ENCODE measurements at regions not wholly inside any gene's neighbourhood (a gene's known extent, or its start where the extent isn't known, plus 50 kb on each side); places are given as distances from the start of the nearest gene placed in this dataset.
A peak's percentile ranks its signal among the peaks of the same experiment; 100 is the strongest.

DNA sequence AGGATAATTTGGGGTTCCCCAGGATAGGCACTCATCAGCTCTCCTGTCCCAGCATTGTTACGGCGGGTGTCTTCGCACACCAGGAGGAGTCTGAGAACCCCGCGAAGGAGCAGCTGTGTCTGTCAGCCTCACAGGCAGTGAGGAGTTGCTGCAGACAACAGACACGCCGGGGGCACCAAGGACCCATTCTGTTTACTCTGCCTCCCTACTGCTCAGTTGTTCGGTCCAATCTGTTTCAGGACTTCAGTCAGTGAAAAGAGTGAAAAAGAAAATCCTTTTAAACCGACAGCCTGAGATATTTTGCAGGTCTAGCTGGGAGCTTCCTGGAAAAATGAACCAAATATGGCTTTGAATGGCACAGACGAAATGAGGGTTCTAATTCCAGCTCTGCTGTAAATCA, 288.4 kb downstream of the OMA1 start:
- Histone ChIP-seq H3K36me3 (no peaks in the 10 kb centered on the region), H3K27ac (no peak overlapping the region)
- TF ChIP-seq, protein P1, sequence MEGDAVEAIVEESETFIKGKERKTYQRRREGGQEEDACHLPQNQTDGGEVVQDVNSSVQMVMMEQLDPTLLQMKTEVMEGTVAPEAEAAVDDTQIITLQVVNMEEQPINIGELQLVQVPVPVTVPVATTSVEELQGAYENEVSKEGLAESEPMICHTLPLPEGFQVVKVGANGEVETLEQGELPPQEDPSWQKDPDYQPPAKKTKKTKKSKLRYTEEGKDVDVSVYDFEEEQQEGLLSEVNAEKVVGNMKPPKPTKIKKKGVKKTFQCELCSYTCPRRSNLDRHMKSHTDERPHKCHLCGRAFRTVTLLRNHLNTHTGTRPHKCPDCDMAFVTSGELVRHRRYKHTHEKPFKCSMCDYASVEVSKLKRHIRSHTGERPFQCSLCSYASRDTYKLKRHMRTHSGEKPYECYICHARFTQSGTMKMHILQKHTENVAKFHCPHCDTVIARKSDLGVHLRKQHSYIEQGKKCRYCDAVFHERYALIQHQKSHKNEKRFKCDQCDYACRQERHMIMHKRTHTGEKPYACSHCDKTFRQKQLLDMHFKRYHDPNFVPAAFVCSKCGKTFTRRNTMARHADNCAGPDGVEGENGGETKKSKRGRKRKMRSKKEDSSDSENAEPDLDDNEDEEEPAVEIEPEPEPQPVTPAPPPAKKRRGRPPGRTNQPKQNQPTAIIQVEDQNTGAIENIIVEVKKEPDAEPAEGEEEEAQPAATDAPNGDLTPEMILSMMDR (IDR thresholded peaks at IDR 0.05; ENCODE audit: low read depth, low read length) = no peak

DNA sequence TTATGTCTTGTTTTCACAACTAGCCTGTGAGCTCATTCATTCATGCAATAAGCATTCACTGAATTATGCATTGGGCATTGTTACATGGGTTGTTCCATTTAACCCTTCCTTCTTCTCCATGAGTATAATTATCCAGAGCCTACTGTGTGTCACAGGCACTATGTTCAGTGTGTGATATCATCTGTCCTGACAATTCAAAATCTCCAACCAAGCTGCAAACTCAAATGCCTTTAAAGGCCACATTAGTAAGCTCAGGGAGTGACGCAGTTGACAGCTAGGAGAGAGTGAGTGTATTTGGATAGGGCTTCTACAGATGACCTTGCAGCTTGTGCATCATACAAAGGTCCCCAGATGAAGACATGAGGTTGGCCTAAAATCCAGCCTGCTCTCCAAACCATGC, 289.5 kb downstream of the OMA1 start:
- no peaks in the 10 kb centered on the region for H3K9me3 ChIP-seq (ENCODE audit: severe bottlenecking)
- no peaks in the 10 kb centered on the region for H3K36me3 ChIP-seq
- TF ChIP-seq, protein P1 (IDR thresholded peaks at IDR 0.05; ENCODE audit: low read depth, low read length) = no peak
- H3K27me3 ChIP-seq (ENCODE audit: insufficient read depth, low read depth, severe bottlenecking) = no peaks in the 10 kb centered on the region
- no peak overlapping the region for H3K4me3 ChIP-seq (ENCODE audit: low read depth, low read length)
- H3K27ac ChIP-seq = no peak overlapping the region
- no peak for DNase-seq

More for the DNA sequence above, 288.4 kb downstream of the OMA1 start:
- Histone ChIP-seq H3K4me3 (ENCODE audit: low read depth, low read length) (no peak overlapping the region), H3K27me3 (ENCODE audit: insufficient read depth, low read depth, severe bottlenecking) (no peaks in the 10 kb centered on the region), H3K9me3 (ENCODE audit: severe bottlenecking) (no peaks in the 10 kb centered on the region)
- DNase-seq = no peak

DNA sequence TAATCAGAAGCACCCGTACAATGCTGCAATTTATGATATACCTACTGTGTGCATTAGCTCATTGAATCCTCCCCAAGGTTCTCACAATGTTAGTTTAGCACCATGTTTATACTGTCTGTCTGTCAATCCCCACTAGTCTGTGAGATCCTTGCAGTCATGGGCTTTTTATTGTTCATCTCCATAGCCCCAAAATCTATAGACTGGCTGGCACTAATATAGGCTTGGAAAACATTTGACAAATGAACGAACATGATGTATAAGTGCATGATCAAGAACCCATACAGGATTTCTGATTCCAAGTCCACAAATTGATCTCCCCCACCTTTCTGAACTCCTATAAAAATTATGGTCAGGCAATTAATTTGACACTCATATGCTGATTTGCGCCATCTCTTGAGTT, 290.0 kb downstream of the OMA1 start:
- Histone ChIP-seq H3K36me3 (no peaks in the 10 kb centered on the region), H3K27me3 (ENCODE audit: insufficient read depth, low read depth, severe bottlenecking) (no peaks in the 10 kb centered on the region), H3K4me3 (ENCODE audit: low read depth, low read length) (no peak overlapping the region), H3K27ac (no peak overlapping the region), H3K9me3 (ENCODE audit: severe bottlenecking) (no peaks in the 10 kb centered on the region)
- TF ChIP-seq, protein P1 (IDR thresholded peaks at IDR 0.05; ENCODE audit: low read depth, low read length) = no peak
- no peak for DNase-seq

DNA sequence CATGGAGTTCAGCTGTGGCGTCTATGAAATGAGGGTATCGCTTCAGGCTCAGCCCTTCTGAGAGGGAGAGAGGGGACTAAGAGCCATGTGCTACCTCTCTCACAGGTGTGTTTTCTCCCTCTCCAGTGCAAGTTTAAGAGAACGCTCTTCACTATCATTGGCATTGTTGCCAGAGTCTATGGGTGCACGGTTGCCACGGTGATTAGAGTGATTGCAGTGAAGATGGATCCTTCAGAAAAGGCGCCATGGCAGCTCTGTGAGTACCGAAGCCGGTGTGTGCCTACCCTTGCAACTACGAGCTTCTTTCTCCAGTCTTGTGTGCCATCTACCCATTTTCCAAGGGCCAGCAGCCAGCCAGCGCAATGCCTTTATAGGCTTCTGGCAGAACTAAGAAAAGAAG, 290.5 kb downstream of the OMA1 start:
- no peak overlapping the region for H3K27ac ChIP-seq
- H3K9me3 ChIP-seq (ENCODE audit: severe bottlenecking) = no peaks in the 10 kb centered on the region
- H3K36me3 ChIP-seq = no peaks in the 10 kb centered on the region
- DNase-seq = no peak
- TF ChIP-seq, protein P1 (IDR thresholded peaks at IDR 0.05; ENCODE audit: low read depth, low read length) = no peak
- H3K4me3 ChIP-seq (ENCODE audit: low read depth, low read length) = no peak overlapping the region
- H3K27me3 ChIP-seq (ENCODE audit: insufficient read depth, low read depth, severe bottlenecking) = no peaks in the 10 kb centered on the region

DNA sequence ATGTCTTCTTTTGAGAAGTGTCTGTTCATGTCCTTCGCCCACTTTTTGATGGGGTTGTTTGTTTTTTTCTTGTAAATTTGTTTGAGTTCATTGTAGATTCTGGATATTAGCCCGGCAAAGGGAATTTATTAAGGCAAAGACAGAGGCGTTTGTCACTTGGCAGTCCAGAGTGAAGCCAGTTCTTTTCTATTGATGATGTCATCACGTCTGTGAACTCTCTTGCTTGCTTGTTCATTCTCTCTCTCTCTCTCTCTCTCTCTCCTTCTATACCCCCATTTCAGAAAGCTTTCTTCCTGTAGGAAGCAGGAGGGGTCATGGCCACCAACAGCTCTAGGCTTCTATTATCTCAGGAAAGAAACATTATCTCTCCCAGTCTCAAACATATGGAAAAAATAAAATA, 291.3 kb downstream of the OMA1 start:
- TF ChIP-seq, protein P1 (IDR thresholded peaks at IDR 0.05; ENCODE audit: low read depth, low read length) = no peak
- DNase-seq = no peak

DNA sequence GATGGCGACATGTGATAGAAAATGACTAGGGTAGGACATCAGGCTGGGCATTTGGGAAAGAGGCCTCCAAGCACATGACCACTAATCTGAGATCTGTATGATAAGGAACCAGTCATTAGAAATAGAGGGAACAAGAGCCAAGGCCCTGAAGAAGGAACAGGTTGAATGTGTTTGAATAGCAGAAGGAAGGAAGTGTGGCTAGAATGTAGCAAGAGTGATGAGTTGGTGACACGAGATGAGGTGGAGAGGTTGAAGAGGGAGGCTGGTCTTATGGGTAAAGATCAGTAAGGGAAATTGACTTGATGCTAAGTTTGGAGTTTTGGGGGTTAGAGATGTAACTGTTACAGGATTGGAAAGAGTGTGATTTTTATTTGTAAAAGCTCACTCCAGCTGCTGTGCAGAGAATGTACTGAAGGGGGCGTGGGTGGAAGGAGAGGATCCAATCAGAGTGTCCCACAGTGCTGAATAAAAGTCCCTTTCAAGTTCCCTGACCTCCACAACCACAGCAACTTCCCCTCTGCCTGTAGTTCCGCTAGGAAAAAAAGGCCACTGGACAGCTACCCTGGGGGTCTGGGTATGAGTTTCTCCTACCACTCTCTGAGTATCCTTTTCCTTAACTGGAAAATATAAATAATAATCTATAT, 295.0 kb downstream of the OMA1 start:
- Histone ChIP-seq H3K4me3 (ENCODE audit: low read depth, low read length) (no peak overlapping the region), H3K36me3 (no peaks in the 10 kb centered on the region), H3K9me3 (ENCODE audit: severe bottlenecking) (no peaks in the 10 kb centered on the region), H3K27ac (no peak overlapping the region), H3K27me3 (ENCODE audit: insufficient read depth, low read depth, severe bottlenecking) (no peaks in the 10 kb centered on the region)
- TF ChIP-seq, protein P1 (IDR thresholded peaks at IDR 0.05; ENCODE audit: low read depth, low read length) = peak; percentile 70
- peak; percentile 64 for DNase-seq

More for the DNA sequence above, 291.3 kb downstream of the OMA1 start:
- Histone ChIP-seq H3K36me3 (no peaks in the 10 kb centered on the region), H3K27ac (no peak overlapping the region), H3K27me3 (ENCODE audit: insufficient read depth, low read depth, severe bottlenecking) (no peaks in the 10 kb centered on the region), H3K4me3 (ENCODE audit: low read depth, low read length) (no peak overlapping the region), H3K9me3 (ENCODE audit: severe bottlenecking) (no peaks in the 10 kb centered on the region)
